Endothelial cell (in vitro differentiated cells): ENCODE measurements at regions not wholly inside any gene's neighbourhood (a gene's known extent, or its start where the extent isn't known, plus 50 kb on each side); places are given as distances from the start of the nearest gene placed in this dataset.

Source experiments
- DNase-seq: peaks from one replicate; pipeline ENCODE4 v3.0.0; 2021; ENCODE audit warnings: low spot score
- H3K27ac Mint-ChIP-seq: one replicate; pipeline ENCODE4 v1.8.0; 2021; ENCODE audit warnings: mixed read lengths, inconsistent platforms; ENCODE audit not compliant: unreplicated experiment
- H3K27me3 Mint-ChIP-seq: one replicate; pipeline ENCODE4 v1.8.0; 2021; ENCODE audit warnings: mild to moderate bottlenecking, moderate library complexity, mixed read lengths, inconsistent platforms; ENCODE audit not compliant: unreplicated experiment
- H3K36me3 Mint-ChIP-seq: one replicate; pipeline ENCODE4 v1.8.0; 2021; ENCODE audit warnings: mild to moderate bottlenecking, low read depth, mixed read lengths, inconsistent platforms; ENCODE audit not compliant: unreplicated experiment
- H3K4me1 Mint-ChIP-seq: one replicate; pipeline ENCODE4 v1.8.0; 2021; ENCODE audit warnings: mild to moderate bottlenecking, mixed read lengths, inconsistent platforms; ENCODE audit not compliant: unreplicated experiment
- H3K4me3 Mint-ChIP-seq: one replicate; pipeline ENCODE4 v1.8.0; 2021; ENCODE audit warnings: mild to moderate bottlenecking, mixed read lengths, inconsistent platforms; ENCODE audit not compliant: unreplicated experiment
- H3K9me3 Mint-ChIP-seq: one replicate; pipeline ENCODE4 v1.8.0; 2021; ENCODE audit warnings: mixed read lengths, inconsistent platforms; ENCODE audit not compliant: unreplicated experiment
- CTCF ChIP-seq: fragments of 200-600 bp; sonication (generic); IDR thresholded peaks from one replicate; pipeline ENCODE4 v1.5.0; 2021; ENCODE audit warnings: antibody characterized with exemption; ENCODE audit not compliant: unreplicated experiment

GRCh38 chr2:729376-729861, 52.2 kb upstream of the TMEM18 start:
- TF ChIP-seq CTCF = no peak
- Mint-ChIP-seq H3K4me1 (peaks cover 3% of the 10 kb centered on the region), H3K9me3 (no peaks in the 10 kb centered on the region), H3K36me3 (no peaks in the 10 kb centered on the region), H3K27ac (no peak overlapping the region), H3K4me3 (no peak overlapping the region), H3K27me3 (peaks cover 1% of the 10 kb centered on the region)
- no peak for DNase-seq

- Mint-ChIP-seq H3K4me3 (no peak overlapping the region), H3K4me1 (peaks cover 3% of the 10 kb centered on the region), H3K36me3 (no peaks in the 10 kb centered on the region), H3K9me3 (no peaks in the 10 kb centered on the region), H3K27me3 (peaks cover 1% of the 10 kb centered on the region), H3K27ac (no peak overlapping the region)
- no peak for DNase-seq
- no peak for TF ChIP-seq CTCF
Measured at GRCh38 chr2:728165-728564, 51.0 kb upstream of the TMEM18 start.

GRCh38 chr2:727071-727470, 49.9 kb upstream of the TMEM18 start:
- Mint-ChIP-seq H3K4me1 (peaks cover 3% of the 10 kb centered on the region), H3K27me3 (peaks cover 1% of the 10 kb centered on the region), H3K9me3 (no peaks in the 10 kb centered on the region), H3K4me3 (no peak overlapping the region), H3K36me3 (no peaks in the 10 kb centered on the region), H3K27ac (no peak overlapping the region)
- TF ChIP-seq CTCF = no peak
- DNase-seq = no peak
